ENCODE measurements at regions not wholly inside any gene's neighbourhood (a gene's known extent, or its start where the extent isn't known, plus 50 kb on each side); places are given as distances from the start of the nearest gene placed in this dataset.

GRCh38 chr2:193778293-193778692 is 1583.6 kb upstream of the TMEFF2 start:
- no peak overlapping the region for H3K9ac ChIP-seq (ENCODE audit: low read length)
- H3K9me3 ChIP-seq (ENCODE audit: control insufficient read depth in 1 of 2, insufficient read depth in 1 of 2, low read depth in 1 of 2, low read length in 2 of 2), result no peaks in the 10 kb centered on the region
- BruUV-seq (replicated peaks), result no TSS peak
- no peaks in the 10 kb centered on the region for H4K20me1 ChIP-seq (ENCODE audit: insufficient read depth)
- no peaks in the 10 kb centered on the region for H3K79me2 ChIP-seq (ENCODE audit: insufficient read depth, low read length)
- no peaks in the 10 kb centered on the region for H3K4me1 ChIP-seq (ENCODE audit: control insufficient read depth in 1 of 2, insufficient read depth in 2 of 2, low read length in 2 of 2)
- H3K4me3 ChIP-seq (replicated peaks in 1 of 2; ENCODE audit: low read depth in 1 of 2, low read length in 2 of 2), result no peak overlapping the region
- ChIA-PET RAD21 (ENCODE audit: low non-redundant PET in 1 of 2, low total read pairs in 2 of 2, uncharacterized antibody in 2 of 2, unreplicated experiment in 2 of 2) (no interaction called here), CTCF (no interaction called here), POLR2A (no interaction called here)
- H3K36me3 ChIP-seq (ENCODE audit: control insufficient read depth in 1 of 2, insufficient read depth in 2 of 2, low read length in 2 of 2), result no peaks in the 10 kb centered on the region
- DNase-seq (ENCODE audit: low read depth, low spot score) (no peak), ATAC-seq (no peak)
- no peak overlapping the region for H3K4me2 ChIP-seq (ENCODE audit: low read length)
- no peaks in the 10 kb centered on the region for H3K27me3 ChIP-seq (ENCODE audit: insufficient read depth, low read length)
- intact Hi-C loops (cut with micrococcal nuclease), result no loop called here
- no peak overlapping the region for H2AFZ ChIP-seq (ENCODE audit: low read depth, low read length, poor library complexity, severe bottlenecking)
- no peak overlapping the region for H3K27ac ChIP-seq (ENCODE audit: low read depth, low read length)
- no peak for TF ChIP-seq CEBPB (IDR thresholded peaks at IDR 0.05; ENCODE audit: low read depth)
- no peak for TF ChIP-seq EZH2 (IDR thresholded peaks at IDR 0.05)
- H3K9me2 ChIP-seq (ENCODE audit: insufficient read depth), result no peaks in the 10 kb centered on the region

DNA sequence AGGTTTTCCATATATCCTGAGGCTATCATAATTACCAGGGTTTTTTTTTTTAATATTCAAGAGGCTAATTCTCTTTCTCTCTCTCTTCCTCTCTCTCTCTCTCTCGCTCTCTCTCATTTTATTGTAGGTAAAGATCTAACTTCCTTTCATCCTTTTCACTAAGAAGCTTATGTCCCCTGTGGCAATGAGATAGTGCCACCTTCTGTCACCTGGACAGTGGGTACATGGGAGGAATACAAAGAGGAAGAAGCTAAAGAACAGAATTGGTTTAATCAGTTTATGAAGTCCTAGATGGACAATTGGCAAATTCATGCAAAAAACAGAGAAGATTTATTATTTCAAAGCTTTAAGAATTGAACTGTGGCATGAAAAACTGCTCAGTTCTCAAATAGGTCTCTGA is 1582.3 kb upstream of the TMEFF2 start:
- no peaks in the 10 kb centered on the region for H3K36me3 ChIP-seq (ENCODE audit: control insufficient read depth in 1 of 2, insufficient read depth in 2 of 2, low read length in 2 of 2)
- ChIA-PET CTCF (interaction anchor here (0.7 to 2.0 kb wide), 3 partner anchors 9 to 82 kb away, joined by 3 to 8 read pairs (median 3); no protein-coding TSS in a partner anchor), RAD21 (ENCODE audit: low non-redundant PET in 1 of 2, low total read pairs in 2 of 2, uncharacterized antibody in 2 of 2, unreplicated experiment in 2 of 2) (interaction anchor here in 1 of 2 experiments (0.6 kb wide), 1 partner anchor 1279 kb away, joined by 3 read pairs; no protein-coding TSS in a partner anchor), POLR2A (no interaction called here)
- H3K27me3 ChIP-seq (ENCODE audit: insufficient read depth, low read length), result no peaks in the 10 kb centered on the region
- H3K79me2 ChIP-seq (ENCODE audit: insufficient read depth, low read length), result no peaks in the 10 kb centered on the region
- H3K4me1 ChIP-seq (ENCODE audit: control insufficient read depth in 1 of 2, insufficient read depth in 2 of 2, low read length in 2 of 2), result no peaks in the 10 kb centered on the region
- TF ChIP-seq, protein P1, sequence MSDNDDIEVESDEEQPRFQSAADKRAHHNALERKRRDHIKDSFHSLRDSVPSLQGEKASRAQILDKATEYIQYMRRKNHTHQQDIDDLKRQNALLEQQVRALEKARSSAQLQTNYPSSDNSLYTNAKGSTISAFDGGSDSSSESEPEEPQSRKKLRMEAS (IDR thresholded peaks at IDR 0.05), result no peak
- TF ChIP-seq POLR2AphosphoS5 (IDR thresholded peaks at IDR 0.05; ENCODE audit: low read depth, low read length), result no peak
- no peak for TF ChIP-seq ZFX (IDR thresholded peaks at IDR 0.05)
- no peak for TF ChIP-seq CBX3 (IDR thresholded peaks at IDR 0.05; ENCODE audit: low read depth)
- peak; percentile 61 for TF ChIP-seq RAD21 (IDR thresholded peaks at IDR 0.05; ENCODE audit: low read depth)
- no peak for TF ChIP-seq FOSL1 (IDR thresholded peaks at IDR 0.05; ENCODE audit: low read depth)
- TF ChIP-seq, protein P2, sequence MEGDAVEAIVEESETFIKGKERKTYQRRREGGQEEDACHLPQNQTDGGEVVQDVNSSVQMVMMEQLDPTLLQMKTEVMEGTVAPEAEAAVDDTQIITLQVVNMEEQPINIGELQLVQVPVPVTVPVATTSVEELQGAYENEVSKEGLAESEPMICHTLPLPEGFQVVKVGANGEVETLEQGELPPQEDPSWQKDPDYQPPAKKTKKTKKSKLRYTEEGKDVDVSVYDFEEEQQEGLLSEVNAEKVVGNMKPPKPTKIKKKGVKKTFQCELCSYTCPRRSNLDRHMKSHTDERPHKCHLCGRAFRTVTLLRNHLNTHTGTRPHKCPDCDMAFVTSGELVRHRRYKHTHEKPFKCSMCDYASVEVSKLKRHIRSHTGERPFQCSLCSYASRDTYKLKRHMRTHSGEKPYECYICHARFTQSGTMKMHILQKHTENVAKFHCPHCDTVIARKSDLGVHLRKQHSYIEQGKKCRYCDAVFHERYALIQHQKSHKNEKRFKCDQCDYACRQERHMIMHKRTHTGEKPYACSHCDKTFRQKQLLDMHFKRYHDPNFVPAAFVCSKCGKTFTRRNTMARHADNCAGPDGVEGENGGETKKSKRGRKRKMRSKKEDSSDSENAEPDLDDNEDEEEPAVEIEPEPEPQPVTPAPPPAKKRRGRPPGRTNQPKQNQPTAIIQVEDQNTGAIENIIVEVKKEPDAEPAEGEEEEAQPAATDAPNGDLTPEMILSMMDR (IDR thresholded peaks at IDR 0.05 in 2 of 3, conservative IDR thresholded peaks at IDR 0.05 in 1 of 3; ENCODE audit: borderline replicate concordance in 1 of 3, insufficient read depth in 1 of 3, low read depth in 2 of 3, low read length in 2 of 3), result peak; percentile 16 to 29 (median 19); a peak in 3 of 6 replicates
- TF ChIP-seq ELF1 (IDR thresholded peaks at IDR 0.05; ENCODE audit: borderline replicate concordance, low read depth), result no peak
- TF ChIP-seq SIN3A (IDR thresholded peaks at IDR 0.05; ENCODE audit: low read depth), result no peak
- no peak for TF ChIP-seq POLR2A (IDR thresholded peaks at IDR 0.05; ENCODE audit: borderline replicate concordance, extremely low read depth, insufficient read depth, insufficient read length)
- TF ChIP-seq YY1 (IDR thresholded peaks at IDR 0.05; ENCODE audit: extremely low read depth, insufficient replicate concordance, low read depth, low read length), result no peak
- no peak for TF ChIP-seq SRF (IDR thresholded peaks at IDR 0.05; ENCODE audit: low read depth)
- no peak overlapping the region for H3K9ac ChIP-seq (ENCODE audit: low read length)
- H2AFZ ChIP-seq (ENCODE audit: low read depth, low read length, poor library complexity, severe bottlenecking), result peak overlapping the region; percentile 10
- intact Hi-C loops (cut with micrococcal nuclease), result no loop called here
- H3K9me3 ChIP-seq (ENCODE audit: control insufficient read depth in 1 of 2, insufficient read depth in 1 of 2, low read depth in 1 of 2, low read length in 2 of 2), result no peaks in the 10 kb centered on the region
- BruUV-seq (replicated peaks), result no TSS peak
- DNase-seq (ENCODE audit: low read depth, low spot score), result peak; percentile 7
- no peaks in the 10 kb centered on the region for H3K9me2 ChIP-seq (ENCODE audit: insufficient read depth)
- H3K27ac ChIP-seq (ENCODE audit: low read depth, low read length), result no peak overlapping the region
- H3K4me3 ChIP-seq (replicated peaks in 1 of 2; ENCODE audit: low read depth in 1 of 2, low read length in 2 of 2), result no peak overlapping the region
- no peak for ATAC-seq
- H4K20me1 ChIP-seq (ENCODE audit: insufficient read depth), result no peaks in the 10 kb centered on the region
- H3K4me2 ChIP-seq (ENCODE audit: low read length), result no peak overlapping the region

Data from HCT116 (cell line).